H1 (cell line): ENCODE measurements at regions not wholly inside any gene's neighbourhood (a gene's known extent, or its start where the extent isn't known, plus 50 kb on each side); places are given as distances from the start of the nearest gene placed in this dataset.

ENCODE experiments used
- CTCF ChIA-PET: fragments of 300-600 bp; sonication (Branson Sonifier 250); formaldehyde crosslinking; loops from one replicate; lab custom pipeline; 2021; ENCODE audit not compliant: partially characterized antibody; lab: Charles Lee
- POLR2A ChIA-PET: fragments of 300-600 bp; sonication (Branson Sonifier 250); formaldehyde crosslinking; loops from one replicate; lab custom pipeline; 2021; ENCODE audit warnings: inconsistent platforms; ENCODE audit not compliant: partially characterized antibody; lab: Charles Lee
- DNase-seq, 2 experiments: peaks; one replicate each; pipeline versions ENCODE4 v3.0.0 to v3.0.0-alpha.2; 2010 to 2022; ENCODE audit warnings: low spot score in 2 of 2, low read depth in 1 of 2, mixed read lengths in 1 of 2
- FAIRE-seq: peaks from 2 replicates; lab custom pipeline; 2011; peaks lifted over from hg19 to GRCh38; lab: Jason Lieb, UNC
- H2AFZ ChIP-seq: 2 replicates; pipeline ENCODE4 v1.8.1; 2012; ENCODE audit warnings: low read length, inconsistent platforms
- H2AK5ac ChIP-seq: 2 replicates; pipeline ENCODE4 v1.6.1; 2013; ENCODE audit warnings: low read depth, low read length
- H2BK120ac ChIP-seq: replicated peaks from 2 replicates; pipeline ENCODE3; 2013; ENCODE audit warnings: low read depth, low read length, inconsistent platforms
- H2BK12ac ChIP-seq: 2 replicates; pipeline ENCODE4 v1.6.1; 2013; ENCODE audit warnings: low read depth, low read length
- H2BK15ac ChIP-seq: 2 replicates; pipeline ENCODE4 v1.6.1; 2013; ENCODE audit warnings: low read length
- H2BK20ac ChIP-seq: 2 replicates; pipeline ENCODE4 v1.6.1; 2013; ENCODE audit warnings: low read length
- H2BK5ac ChIP-seq: 2 replicates; pipeline ENCODE4 v1.6.1; 2013; ENCODE audit warnings: low read depth, low read length
- H3K14ac ChIP-seq: 2 replicates; pipeline ENCODE4 v1.6.1; 2013; ENCODE audit warnings: inconsistent platforms; ENCODE audit not compliant: insufficient read length
- H3K18ac ChIP-seq: 2 replicates; pipeline ENCODE4 v1.6.1; 2013; ENCODE audit warnings: low read length; ENCODE audit errors: extremely low read depth
- H3K23ac ChIP-seq: 2 replicates; pipeline ENCODE4 v1.6.1; 2013; ENCODE audit warnings: inconsistent platforms; ENCODE audit not compliant: insufficient read length
- H3K23me2 ChIP-seq: 2 replicates; pipeline ENCODE4 v1.6.1; 2013; ENCODE audit warnings: low read depth, low read length
- H3K27ac ChIP-seq: 2 replicates; pipeline ENCODE4 v1.6.1; 2011; ENCODE audit warnings: low read depth, low read length, inconsistent platforms
- H3K27me3 ChIP-seq, 4 experiments: replicated peaks in 1 of 4; 1 replicate in 1 of 4; 2 replicates in 3 of 4; pipeline versions ENCODE4 v1.6.1 to v1.8.1; 2011 to 2013; ENCODE audit warnings: low read length in 3 of 4, mild to moderate bottlenecking in 3 of 4, inconsistent platforms in 2 of 4, mixed read lengths in 2 of 4, moderate library complexity in 1 of 4; ENCODE audit not compliant: control insufficient read depth in 3 of 4, insufficient read depth in 3 of 4; ENCODE audit errors: extremely low read depth in 1 of 4
- H3K36me3 ChIP-seq, 4 experiments: 2 replicates each; pipeline versions ENCODE4 v1.6.1 to v1.8.1; 2011 to 2013; ENCODE audit warnings: mild to moderate bottlenecking in 4 of 4, low read length in 3 of 4, moderate library complexity in 2 of 4, control low read depth in 1 of 4, inconsistent platforms in 1 of 4; ENCODE audit not compliant: insufficient read depth in 4 of 4, control insufficient read depth in 2 of 4
- H3K4ac ChIP-seq: replicated peaks from 2 replicates; pipeline ENCODE3; 2013; ENCODE audit warnings: low read length, low read depth, mixed read lengths, inconsistent platforms; ENCODE audit not compliant: insufficient read length
- H3K4me1 ChIP-seq, 4 experiments: replicated peaks in 1 of 4; 1 replicate in 1 of 4; 2 replicates in 3 of 4; pipeline versions ENCODE4 v1.6.1 to v1.8.1; 2011 to 2013; ENCODE audit warnings: low read length in 3 of 4, inconsistent platforms in 2 of 4, mixed read lengths in 1 of 4; ENCODE audit not compliant: insufficient read depth in 4 of 4, control insufficient read depth in 3 of 4
- H3K4me2 ChIP-seq, 2 experiments: 2 replicates each; pipeline versions ENCODE4 v1.6.1 to v1.8.1; 2011 to 2013; ENCODE audit warnings: low read depth in 2 of 2, low read length in 2 of 2, control low read depth in 1 of 2, inconsistent platforms in 1 of 2, mild to moderate bottlenecking in 1 of 2; ENCODE audit not compliant: insufficient read depth in 1 of 2
- H3K4me3 ChIP-seq, 4 experiments: fragments of 200-600, 300-600 bp in 1 of 4; sonication (generic), shearing (Covaris generic), sonication (Bioruptor Twin) in 1 of 4; 2 replicates each; pipeline versions ENCODE4 v1.5.1 to v1.8.1; 2011 to 2016; ENCODE audit warnings: low read length in 4 of 4, low read depth in 3 of 4, control low read depth in 2 of 4, inconsistent platforms in 2 of 4, mild to moderate bottlenecking in 2 of 4, mixed read lengths in 1 of 4, moderate library complexity in 1 of 4; ENCODE audit not compliant: insufficient read depth in 2 of 4; ENCODE audit errors: extremely low read depth in 1 of 4
- H3K56ac ChIP-seq: replicated peaks from 2 replicates; pipeline ENCODE3; 2013; ENCODE audit warnings: low read depth, mild to moderate bottlenecking, mixed read lengths, low read length, inconsistent platforms; ENCODE audit not compliant: insufficient read length
- H3K79me1 ChIP-seq: 2 replicates; pipeline ENCODE4 v1.6.1; 2013; ENCODE audit warnings: low read depth, low read length, control low read depth
- H3K79me2 ChIP-seq, 2 experiments: 2 replicates each; pipeline versions ENCODE4 v1.6.1 to v1.8.1; 2012 to 2013; ENCODE audit warnings: low read length in 2 of 2, mild to moderate bottlenecking in 2 of 2, inconsistent platforms in 1 of 2; ENCODE audit not compliant: insufficient read depth in 2 of 2, control insufficient read depth in 1 of 2
- H3K9ac ChIP-seq, 4 experiments: replicated peaks in 1 of 4; 1 replicate in 1 of 4; 2 replicates in 3 of 4; pipeline versions ENCODE4 v1.6.1 to v1.8.1; 2011 to 2013; ENCODE audit warnings: low read depth in 3 of 4, low read length in 3 of 4, control low read depth in 2 of 4, mild to moderate bottlenecking in 2 of 4, moderate library complexity in 2 of 4, inconsistent platforms in 1 of 4; ENCODE audit errors: extremely low read depth in 1 of 4
- H3K9me3 ChIP-seq, 2 experiments: 2 replicates each; pipeline versions ENCODE4 v1.6.1 to v1.8.1; 2012 to 2013; ENCODE audit warnings: mild to moderate bottlenecking in 2 of 2, moderate library complexity in 2 of 2, control low read depth in 1 of 2, inconsistent platforms in 1 of 2, low read depth in 1 of 2, low read length in 1 of 2, mixed read lengths in 1 of 2; ENCODE audit not compliant: insufficient read depth in 2 of 2
- H4K20me1 ChIP-seq, 2 experiments: replicated peaks in 1 of 2; 2 replicates each; pipeline versions ENCODE3 to v1.8.1; 2011 to 2013; ENCODE audit warnings: inconsistent platforms in 2 of 2, low read length in 2 of 2, mild to moderate bottlenecking in 1 of 2; ENCODE audit not compliant: insufficient read depth in 2 of 2, control insufficient read depth in 1 of 2
- H4K5ac ChIP-seq: 2 replicates; pipeline ENCODE4 v1.6.1; 2013; ENCODE audit warnings: low read length, low read depth, mixed read lengths, inconsistent platforms; ENCODE audit not compliant: insufficient read length
- H4K8ac ChIP-seq: 2 replicates; pipeline ENCODE4 v1.8.0; 2013; ENCODE audit warnings: mild to moderate bottlenecking, moderate library complexity, low read length, inconsistent platforms; ENCODE audit not compliant: insufficient read depth; ENCODE audit errors: extremely low read depth
- H4K91ac ChIP-seq: replicated peaks from 2 replicates; pipeline ENCODE3; 2013; ENCODE audit warnings: low read length, mixed read lengths, inconsistent platforms; ENCODE audit not compliant: insufficient read length
- BACH1 ChIP-seq: IDR thresholded peaks from 2 replicates; pipeline ENCODE4 v1.6.1; 2012; ENCODE audit warnings: low read length, improper control_type of control experiment
- BCL11A ChIP-seq, 2 experiments: IDR thresholded peaks; one replicate each; pipeline ENCODE4 v1.6.1; 2011; ENCODE audit warnings: low read depth in 2 of 2, low read length in 2 of 2, mild to moderate bottlenecking in 2 of 2
- CHD2 ChIP-seq: IDR thresholded peaks from 2 replicates; pipeline ENCODE4 v1.6.1; 2012; ENCODE audit warnings: low read length, improper control_type of control experiment
- CREB1 ChIP-seq: IDR thresholded peaks from 2 replicates; pipeline ENCODE4 v1.6.1; 2012; ENCODE audit warnings: inconsistent platforms
- EGR1 ChIP-seq: IDR thresholded peaks from 2 replicates; pipeline ENCODE4 v1.6.1; 2011; ENCODE audit warnings: low read depth, low read length, borderline replicate concordance
- GABPA ChIP-seq: IDR thresholded peaks from 2 replicates; pipeline ENCODE4 v1.6.1; 2011; ENCODE audit warnings: mild to moderate bottlenecking, low read length, moderate library complexity, borderline replicate concordance; ENCODE audit not compliant: insufficient read depth
- POU5F1 ChIP-seq: IDR thresholded peaks from 2 replicates; pipeline ENCODE4 v1.6.1; 2011; ENCODE audit warnings: low read depth, mild to moderate bottlenecking, low read length, moderate library complexity
- RNF2 ChIP-seq: fragments of 200-900, 300-1000 bp; sonication (generic); IDR thresholded peaks from 2 replicates; pipeline ENCODE4 v1.7.1; 2016; ENCODE audit warnings: borderline replicate concordance, low read depth, mild to moderate bottlenecking, antibody characterized with exemption, low read length; ENCODE audit not compliant: poor library complexity, severe bottlenecking; ENCODE audit errors: missing control alignments
- SAP30 ChIP-seq: fragments of 300-600 bp; sonication (generic); IDR thresholded peaks from 2 replicates; pipeline ENCODE4 v1.7.1; 2012; ENCODE audit warnings: low read length, moderate library complexity, mild to moderate bottlenecking, inconsistent platforms; ENCODE audit not compliant: insufficient read depth, insufficient replicate concordance
- SIRT6 ChIP-seq: IDR thresholded peaks from one replicate; pipeline ENCODE4 v1.7.1; 2012; ENCODE audit warnings: low read length, inconsistent platforms
- SRF ChIP-seq: IDR thresholded peaks from 2 replicates; pipeline ENCODE4 v1.6.1; 2011; ENCODE audit warnings: mild to moderate bottlenecking, low read depth, low read length, moderate library complexity
- SUZ12 ChIP-seq: fragments of 200-600 bp; sonication (generic); IDR thresholded peaks from 2 replicates; pipeline ENCODE4 v1.6.1; 2012; ENCODE audit warnings: mild to moderate bottlenecking, inconsistent platforms, low read length, moderate library complexity, mixed read lengths
- TAF1 ChIP-seq: IDR thresholded peaks from 2 replicates; pipeline ENCODE4 v1.6.1; 2011; ENCODE audit warnings: mild to moderate bottlenecking, low read depth, low read length
- TAF7 ChIP-seq: optimal IDR thresholded peaks from 2 replicates; pipeline ENCODE3; 2011; ENCODE audit warnings: low read depth, mild to moderate bottlenecking, inconsistent platforms, low read length, moderate library complexity, borderline replicate concordance
- TCF12 ChIP-seq: IDR thresholded peaks from 2 replicates; pipeline ENCODE4 v1.6.1; 2011; ENCODE audit warnings: low read depth, mild to moderate bottlenecking, low read length
- TEAD4 ChIP-seq: IDR thresholded peaks from 2 replicates; pipeline ENCODE4 v1.6.1; 2012; ENCODE audit warnings: low read depth, low read length, inconsistent platforms, mixed read lengths
- WGBS, 2 experiments: shearing (Covaris generic) in 1 of 2; methylation state at CpG; one replicate each; pipeline versions ENCODE4 v1.1.6 to v1.1.7; 2013 to 2015; ENCODE audit warnings: low lambda C conversion rate in 2 of 2, mixed read lengths in 2 of 2, inconsistent platforms in 1 of 2, low coverage in 1 of 2, missing lambda C conversion rate in 1 of 2; ENCODE audit not compliant: insufficient replicate concordance in 2 of 2, insufficient coverage in 1 of 2, insufficient read length in 1 of 2; ENCODE audit errors: extremely low coverage in 1 of 2, missing lambda C conversion rate in 1 of 2; 5-methylcytosine and 5-hydroxymethylcytosine counted together

GRCh38 chr1:217363319-217363718 lies 267.6 kb downstream of the GPATCH2 start:
- Histone ChIP-seq H4K91ac (no peak overlapping the region), H3K18ac (no peak overlapping the region), H3K9ac (no peak overlapping the region), H4K20me1 (no peaks in the 10 kb centered on the region), H3K79me1 (no peaks in the 10 kb centered on the region), H2BK5ac (no peak overlapping the region), H3K23ac (no peak overlapping the region), H3K27ac (no peak overlapping the region), H2BK15ac (no peak overlapping the region), H3K4me2 (no peak overlapping the region), H2BK120ac (no peak overlapping the region), H3K79me2 (no peaks in the 10 kb centered on the region), H4K8ac (no peak overlapping the region), H4K5ac (no peak overlapping the region), H3K36me3 (no peaks in the 10 kb centered on the region), H2BK12ac (no peak overlapping the region), H3K4ac (no peak overlapping the region), H2AFZ (no peak overlapping the region), H3K4me1 (no peaks in the 10 kb centered on the region), H3K56ac (no peak overlapping the region), H3K14ac (no peak overlapping the region), H2BK20ac (no peak overlapping the region), H3K4me3 (no peak overlapping the region), H2AK5ac (no peak overlapping the region), H3K9me3 (no peaks in the 10 kb centered on the region), H3K23me2 (no peaks in the 10 kb centered on the region), H3K27me3 (peaks cover 0 to 3% (median 0%) of the 10 kb centered on the region in 4 experiments; a peak in 1 of 7 replicates)
- POLR2A ChIA-PET = no interaction called here
- FAIRE-seq (no peak), DNase-seq (no peak)
- CTCF ChIA-PET = interaction anchor here (0.7 to 2.9 kb wide), 4 partner anchors 8 to 613 kb away, joined by 3 to 8 read pairs (median 6); no protein-coding TSS in a partner anchor
- TF ChIP-seq SUZ12 = no peak
- no peak for TF ChIP-seq CHD2
- TF ChIP-seq SIRT6 = no peak
- TF ChIP-seq GABPA = no peak
- no peak for TF ChIP-seq BCL11A (IDR thresholded peaks at IDR 0.05; ENCODE audit: low read depth in 2 of 2, low read length in 2 of 2)
- TF ChIP-seq SRF = no peak
- TF ChIP-seq RNF2 = no peak
- TF ChIP-seq BACH1 = no peak
- TF ChIP-seq CREB1 = no peak
- TF ChIP-seq TEAD4 = no peak
- TF ChIP-seq TAF1 = no peak
- TF ChIP-seq TAF7 = no peak
- no peak for TF ChIP-seq TCF12
- no peak for TF ChIP-seq POU5F1
- no peak for TF ChIP-seq SAP30
- TF ChIP-seq EGR1 = no peak
- WGBS, 2 experiments = 83% methylated on average over 4 of the region's 4 CpGs; no CpG with 5 or more reads in 1 of the 2 experiments
